Stimulated activated naive CD8-positive, alpha-beta T cell treated with anti-CD3 and anti-CD28 coated beads, Interleukin-15, amount 100 ng/mL, for 72 hours (primary cell): ENCODE measurements at regions not wholly inside any gene's neighbourhood (a gene's known extent, or its start where the extent isn't known, plus 50 kb on each side); places are given as distances from the start of the nearest gene placed in this dataset.

ENCODE experiments used
- ATAC-seq: fragments of 150-1000 bp; cut with Tn5 transposase; 2 replicates; pipeline ENCODE4 v1.10.0; 2021; ENCODE audit warnings: mild to moderate bottlenecking, moderate library complexity
- DNase-seq, 2 donors: peaks; one replicate each; pipeline ENCODE4 v3.0.0; 2021 to 2022
- H3K27ac Mint-ChIP-seq, 2 donors: one replicate each; pipeline ENCODE4 v1.8.0; 2022; ENCODE audit warnings: mild to moderate bottlenecking in 2 of 2, mixed read lengths in 2 of 2, moderate library complexity in 2 of 2
- H3K27me3 Mint-ChIP-seq: one replicate; pipeline ENCODE4 v1.8.0; 2022; ENCODE audit warnings: mixed read lengths
- H3K4me1 Mint-ChIP-seq: one replicate; pipeline ENCODE4 v1.8.0; 2022; ENCODE audit warnings: mild to moderate bottlenecking, mixed read lengths
- H3K4me3 Mint-ChIP-seq, 2 donors: one replicate each; pipeline ENCODE4 v1.8.0; 2022; ENCODE audit warnings: mild to moderate bottlenecking in 2 of 2, mixed read lengths in 2 of 2, moderate library complexity in 1 of 2
- H3K9me3 Mint-ChIP-seq, 2 donors: one replicate each; pipeline ENCODE4 v1.8.0; 2022; ENCODE audit warnings: mixed read lengths in 2 of 2

- H3K27ac Mint-ChIP-seq, result no peak overlapping the region
- DNase-seq (no peak), ATAC-seq (no peak)
- no peaks in the 10 kb centered on the region for H3K4me1 Mint-ChIP-seq
- no peaks in the 10 kb centered on the region for H3K27me3 Mint-ChIP-seq
- H3K9me3 Mint-ChIP-seq, result peaks cover 0 to 6% of the 10 kb centered on the region in 2 donors
- H3K4me3 Mint-ChIP-seq, result no peak overlapping the region
These were observed 456.0 kb upstream of the DCC start for GRCh38 chr18:51884039-51884438.

GRCh38 chr18:51890762-51891161 lies 449.2 kb upstream of the DCC start:
- Mint-ChIP-seq H3K4me1 (no peaks in the 10 kb centered on the region), H3K27me3 (no peaks in the 10 kb centered on the region), H3K27ac (peak overlapping the region in 1 of 2 donors; percentile 22), H3K9me3 (peaks cover 0 to 7% of the 10 kb centered on the region in 2 donors), H3K4me3 (no peak overlapping the region)
- no peak for ATAC-seq
- no peak for DNase-seq

GRCh38 chr18:51891876-51892275 lies 448.1 kb upstream of the DCC start:
- Mint-ChIP-seq H3K27me3 (no peaks in the 10 kb centered on the region), H3K9me3 (peaks cover 0 to 7% of the 10 kb centered on the region in 2 donors), H3K4me3 (no peak overlapping the region), H3K27ac (no peak overlapping the region), H3K4me1 (no peaks in the 10 kb centered on the region)
- no peak for DNase-seq
- ATAC-seq, result no peak

- Mint-ChIP-seq H3K4me1 (no peaks in the 10 kb centered on the region), H3K27me3 (no peaks in the 10 kb centered on the region), H3K9me3 (peaks cover 10 to 13% of the 10 kb centered on the region in 2 donors), H3K27ac (no peak overlapping the region), H3K4me3 (no peak overlapping the region)
- DNase-seq (no peak), ATAC-seq (no peak)
These were observed 442.1 kb upstream of the DCC start for GRCh38 chr18:51897884-51898283.

GRCh38 chr18:51907687-51908597 lies 432.1 kb upstream of the DCC start:
- no peak overlapping the region for H3K27ac Mint-ChIP-seq
- no peak for ATAC-seq
- H3K4me1 Mint-ChIP-seq, result no peaks in the 10 kb centered on the region
- H3K4me3 Mint-ChIP-seq, result no peak overlapping the region
- no peaks in the 10 kb centered on the region for H3K9me3 Mint-ChIP-seq
- DNase-seq, result no peak
- no peaks in the 10 kb centered on the region for H3K27me3 Mint-ChIP-seq

- no peaks in the 10 kb centered on the region for H3K4me1 Mint-ChIP-seq
- no peaks in the 10 kb centered on the region for H3K9me3 Mint-ChIP-seq
- ATAC-seq (no peak), DNase-seq (no peak)
- no peaks in the 10 kb centered on the region for H3K27me3 Mint-ChIP-seq
- no peak overlapping the region for H3K4me3 Mint-ChIP-seq
- no peak overlapping the region for H3K27ac Mint-ChIP-seq
These were observed 431.4 kb upstream of the DCC start for GRCh38 chr18:51908598-51908944.

GRCh38 chr18:51911584-51911983 lies 428.4 kb upstream of the DCC start:
- no peaks in the 10 kb centered on the region for H3K4me1 Mint-ChIP-seq
- H3K4me3 Mint-ChIP-seq, result no peak overlapping the region
- no peak for ATAC-seq
- no peaks in the 10 kb centered on the region for H3K27me3 Mint-ChIP-seq
- DNase-seq, result no peak
- no peaks in the 10 kb centered on the region for H3K9me3 Mint-ChIP-seq
- no peak overlapping the region for H3K27ac Mint-ChIP-seq

- no peaks in the 10 kb centered on the region for H3K9me3 Mint-ChIP-seq
- DNase-seq (no peak), ATAC-seq (no peak)
- H3K4me1 Mint-ChIP-seq, result no peaks in the 10 kb centered on the region
- no peak overlapping the region for H3K27ac Mint-ChIP-seq
- no peak overlapping the region for H3K4me3 Mint-ChIP-seq
- no peaks in the 10 kb centered on the region for H3K27me3 Mint-ChIP-seq
These were observed 427.6 kb upstream of the DCC start for GRCh38 chr18:51912381-51912780.

GRCh38 chr18:51915176-51915575 lies 424.8 kb upstream of the DCC start:
- ATAC-seq, result no peak
- Mint-ChIP-seq H3K4me1 (no peaks in the 10 kb centered on the region), H3K4me3 (no peak overlapping the region), H3K9me3 (peaks cover 0 to 5% of the 10 kb centered on the region in 2 donors), H3K27ac (no peak overlapping the region), H3K27me3 (no peaks in the 10 kb centered on the region)
- no peak for DNase-seq

- DNase-seq, result no peak
- peaks cover 7 to 11% of the 10 kb centered on the region in 2 donors for H3K9me3 Mint-ChIP-seq
- no peak overlapping the region for H3K4me3 Mint-ChIP-seq
- H3K27me3 Mint-ChIP-seq, result no peaks in the 10 kb centered on the region
- H3K4me1 Mint-ChIP-seq, result no peaks in the 10 kb centered on the region
- ATAC-seq, result no peak
- H3K27ac Mint-ChIP-seq, result no peak overlapping the region
These were observed 418.1 kb upstream of the DCC start for GRCh38 chr18:51921862-51922261.

GRCh38 chr18:51933903-51934302 lies 406.1 kb upstream of the DCC start:
- ATAC-seq, result no peak
- Mint-ChIP-seq H3K27me3 (no peaks in the 10 kb centered on the region), H3K9me3 (peaks cover 0 to 7% of the 10 kb centered on the region in 2 donors), H3K27ac (no peak overlapping the region), H3K4me3 (no peak overlapping the region), H3K4me1 (no peaks in the 10 kb centered on the region)
- no peak for DNase-seq

- ATAC-seq, result no peak
- H3K9me3 Mint-ChIP-seq, result no peaks in the 10 kb centered on the region
- no peak overlapping the region for H3K27ac Mint-ChIP-seq
- no peaks in the 10 kb centered on the region for H3K27me3 Mint-ChIP-seq
- no peak for DNase-seq
- no peaks in the 10 kb centered on the region for H3K4me1 Mint-ChIP-seq
- H3K4me3 Mint-ChIP-seq, result no peak overlapping the region
These were observed 403.9 kb upstream of the DCC start for GRCh38 chr18:51936115-51936514.

- H3K27me3 Mint-ChIP-seq, result no peaks in the 10 kb centered on the region
- H3K27ac Mint-ChIP-seq, result no peak overlapping the region
- ATAC-seq (no peak), DNase-seq (no peak)
- no peaks in the 10 kb centered on the region for H3K4me1 Mint-ChIP-seq
- no peak overlapping the region for H3K4me3 Mint-ChIP-seq
- no peaks in the 10 kb centered on the region for H3K9me3 Mint-ChIP-seq
These were observed 398.0 kb upstream of the DCC start for GRCh38 chr18:51941999-51942398.

- no peak for DNase-seq
- H3K27ac Mint-ChIP-seq, result no peak overlapping the region
- H3K4me1 Mint-ChIP-seq, result no peaks in the 10 kb centered on the region
- ATAC-seq, result no peak
- H3K4me3 Mint-ChIP-seq, result no peak overlapping the region
- no peaks in the 10 kb centered on the region for H3K9me3 Mint-ChIP-seq
- H3K27me3 Mint-ChIP-seq, result no peaks in the 10 kb centered on the region
These were observed 396.7 kb upstream of the DCC start for GRCh38 chr18:51943281-51943680.

- Mint-ChIP-seq H3K4me3 (no peak overlapping the region), H3K27me3 (no peaks in the 10 kb centered on the region), H3K4me1 (no peaks in the 10 kb centered on the region), H3K9me3 (no peaks in the 10 kb centered on the region), H3K27ac (no peak overlapping the region)
- ATAC-seq, result no peak
- DNase-seq, result no peak
These were observed 393.1 kb upstream of the DCC start for GRCh38 chr18:51946946-51947345.

- no peak for DNase-seq
- no peaks in the 10 kb centered on the region for H3K4me1 Mint-ChIP-seq
- H3K27me3 Mint-ChIP-seq, result no peaks in the 10 kb centered on the region
- no peak for ATAC-seq
- peaks cover 0 to 20% of the 10 kb centered on the region in 2 donors for H3K9me3 Mint-ChIP-seq
- H3K4me3 Mint-ChIP-seq, result no peak overlapping the region
- H3K27ac Mint-ChIP-seq, result no peak overlapping the region
These were observed 387.2 kb upstream of the DCC start for GRCh38 chr18:51952844-51953243.

- Mint-ChIP-seq H3K4me1 (no peaks in the 10 kb centered on the region), H3K9me3 (peaks cover 0 to 20% of the 10 kb centered on the region in 2 donors), H3K27me3 (no peaks in the 10 kb centered on the region), H3K27ac (no peak overlapping the region), H3K4me3 (no peak overlapping the region)
- ATAC-seq, result no peak
- no peak for DNase-seq
These were observed 386.5 kb upstream of the DCC start for GRCh38 chr18:51953521-51953920.
